OCI-LY1 (cell line): ENCODE measurements at regions not wholly inside any gene's neighbourhood (a gene's known extent, or its start where the extent isn't known, plus 50 kb on each side); places are given as distances from the start of the nearest gene placed in this dataset.

Source experiments
- H2AFZ ChIP-seq: fragments of 200-600 bp; sonication (generic), shearing (Covaris generic); 2 replicates; pipeline ENCODE4 v1.6.0; 2014; ENCODE audit warnings: antibody characterized with exemption, mild to moderate bottlenecking, low read length
- H3F3A ChIP-seq: fragments of 200-600 bp; sonication (generic), shearing (Covaris generic); 2 replicates; pipeline ENCODE4 v1.6.0; 2014; ENCODE audit warnings: mild to moderate bottlenecking, antibody characterized with exemption, low read length, moderate library complexity; ENCODE audit not compliant: insufficient read depth
- H3K27ac ChIP-seq: fragments of 200-600 bp; sonication (generic); 2 replicates; pipeline ENCODE4 v1.5.1; 2014; ENCODE audit warnings: low read length, mixed run types, mild to moderate bottlenecking, low read depth; ENCODE audit not compliant: poor library complexity, severe bottlenecking
- H3K27me3 ChIP-seq: fragments of 200-600 bp; sonication (generic); 2 replicates; pipeline ENCODE4 v1.6.0; 2014; ENCODE audit warnings: antibody characterized with exemption, mild to moderate bottlenecking, low read length, moderate library complexity; ENCODE audit not compliant: insufficient read depth
- H3K36me3 ChIP-seq: fragments of 200-600 bp; sonication (generic); 2 replicates; pipeline ENCODE4 v1.6.1; 2014; ENCODE audit warnings: mild to moderate bottlenecking, antibody characterized with exemption, low read length, moderate library complexity, mixed read lengths; ENCODE audit not compliant: insufficient read depth
- H3K4me1 ChIP-seq: fragments of 200-600 bp; sonication (generic); 2 replicates; pipeline ENCODE4 v1.5.1; 2014; ENCODE audit warnings: mild to moderate bottlenecking, low read length, moderate library complexity; ENCODE audit not compliant: insufficient read depth, severe bottlenecking
- H3K4me2 ChIP-seq: fragments of 200-600 bp; sonication (generic), shearing (Covaris generic); 2 replicates; pipeline ENCODE4 v1.6.1; 2014; ENCODE audit warnings: low read length
- H3K4me3 ChIP-seq: fragments of 200-600 bp; sonication (generic); 2 replicates; pipeline ENCODE4 v1.5.1; 2014; ENCODE audit warnings: low read length, low read depth, mild to moderate bottlenecking, mixed read lengths; ENCODE audit not compliant: poor library complexity, severe bottlenecking
- H3K79me2 ChIP-seq: fragments of 200-600 bp; shearing (Covaris generic); 2 replicates; pipeline ENCODE4 v1.6.1; 2016; ENCODE audit warnings: mixed run types, low read length, mixed read lengths; ENCODE audit not compliant: insufficient read depth
- H3K9ac ChIP-seq: fragments of 200-600 bp; sonication (generic), shearing (Covaris generic); 2 replicates; pipeline ENCODE4 v1.6.1; 2014; ENCODE audit warnings: mild to moderate bottlenecking, low read length, mixed read lengths
- H3K9me2 ChIP-seq: fragments of 200-600 bp; sonication (generic), shearing (Covaris generic); 2 replicates; pipeline ENCODE4 v1.6.1; 2014; ENCODE audit warnings: low read depth, mild to moderate bottlenecking, low read length, mixed read lengths
- H3K9me3 ChIP-seq: fragments of 200-600 bp; shearing (Covaris generic); 2 replicates; pipeline ENCODE4 v1.6.1; 2014; ENCODE audit warnings: low read length, mixed read lengths
- H4K20me1 ChIP-seq: fragments of 200-600 bp; sonication (generic), shearing (Covaris generic); 2 replicates; pipeline ENCODE4 v1.6.0; 2016; ENCODE audit warnings: mild to moderate bottlenecking, low read length; ENCODE audit not compliant: insufficient read depth
- EZH2 ChIP-seq: fragments of 200-600 bp; sonication (generic), shearing (Covaris generic); IDR thresholded peaks from 2 replicates; pipeline ENCODE4 v1.8.0; 2017; ENCODE audit warnings: borderline replicate concordance, mixed run types, mild to moderate bottlenecking, antibody characterized with exemption, low read length, moderate library complexity, mixed read lengths
- TF ChIP-seq, protein P1 (sequence below): fragments of 200-600 bp; sonication (generic), shearing (Covaris generic); IDR thresholded peaks from 2 replicates; pipeline ENCODE4 v1.5.1; 2017; ENCODE audit warnings: mild to moderate bottlenecking, antibody characterized with exemption, low read length, moderate library complexity, mixed read lengths

GRCh38 chr5:15420201-15420600 is 79.8 kb upstream of the FBXL7 start:
- no peaks in the 10 kb centered on the region for H3K79me2 ChIP-seq
- no peaks in the 10 kb centered on the region for H3K36me3 ChIP-seq
- H3K4me1 ChIP-seq = no peaks in the 10 kb centered on the region
- no peak overlapping the region for H3K9ac ChIP-seq
- H4K20me1 ChIP-seq = no peaks in the 10 kb centered on the region
- no peak for TF ChIP-seq EZH2
- TF ChIP-seq, protein P1, sequence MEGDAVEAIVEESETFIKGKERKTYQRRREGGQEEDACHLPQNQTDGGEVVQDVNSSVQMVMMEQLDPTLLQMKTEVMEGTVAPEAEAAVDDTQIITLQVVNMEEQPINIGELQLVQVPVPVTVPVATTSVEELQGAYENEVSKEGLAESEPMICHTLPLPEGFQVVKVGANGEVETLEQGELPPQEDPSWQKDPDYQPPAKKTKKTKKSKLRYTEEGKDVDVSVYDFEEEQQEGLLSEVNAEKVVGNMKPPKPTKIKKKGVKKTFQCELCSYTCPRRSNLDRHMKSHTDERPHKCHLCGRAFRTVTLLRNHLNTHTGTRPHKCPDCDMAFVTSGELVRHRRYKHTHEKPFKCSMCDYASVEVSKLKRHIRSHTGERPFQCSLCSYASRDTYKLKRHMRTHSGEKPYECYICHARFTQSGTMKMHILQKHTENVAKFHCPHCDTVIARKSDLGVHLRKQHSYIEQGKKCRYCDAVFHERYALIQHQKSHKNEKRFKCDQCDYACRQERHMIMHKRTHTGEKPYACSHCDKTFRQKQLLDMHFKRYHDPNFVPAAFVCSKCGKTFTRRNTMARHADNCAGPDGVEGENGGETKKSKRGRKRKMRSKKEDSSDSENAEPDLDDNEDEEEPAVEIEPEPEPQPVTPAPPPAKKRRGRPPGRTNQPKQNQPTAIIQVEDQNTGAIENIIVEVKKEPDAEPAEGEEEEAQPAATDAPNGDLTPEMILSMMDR = no peak
- no peaks in the 10 kb centered on the region for H3F3A ChIP-seq
- no peak overlapping the region for H3K4me3 ChIP-seq
- no peak overlapping the region for H2AFZ ChIP-seq
- no peak overlapping the region for H3K4me2 ChIP-seq
- H3K27me3 ChIP-seq = no peaks in the 10 kb centered on the region
- no peak overlapping the region for H3K27ac ChIP-seq
- no peaks in the 10 kb centered on the region for H3K9me3 ChIP-seq
- no peaks in the 10 kb centered on the region for H3K9me2 ChIP-seq

GRCh38 chr5:15417156-15417555 is 82.8 kb upstream of the FBXL7 start:
- Histone ChIP-seq H3K27ac (no peak overlapping the region), H3K9ac (no peak overlapping the region), H3K79me2 (no peaks in the 10 kb centered on the region), H3F3A (no peaks in the 10 kb centered on the region), H3K36me3 (no peaks in the 10 kb centered on the region), H3K9me2 (no peaks in the 10 kb centered on the region), H2AFZ (no peak overlapping the region), H3K4me3 (no peak overlapping the region), H3K27me3 (no peaks in the 10 kb centered on the region), H3K4me2 (no peak overlapping the region), H3K4me1 (no peaks in the 10 kb centered on the region), H4K20me1 (no peaks in the 10 kb centered on the region), H3K9me3 (no peaks in the 10 kb centered on the region)
- TF ChIP-seq EZH2 = no peak
- TF ChIP-seq, protein P1 = no peak

- Histone ChIP-seq H3K9ac (no peak overlapping the region), H3K36me3 (no peaks in the 10 kb centered on the region), H3K9me2 (no peaks in the 10 kb centered on the region), H3K27me3 (no peaks in the 10 kb centered on the region), H3K79me2 (no peaks in the 10 kb centered on the region), H2AFZ (no peak overlapping the region), H3F3A (no peaks in the 10 kb centered on the region), H3K9me3 (no peaks in the 10 kb centered on the region), H4K20me1 (no peaks in the 10 kb centered on the region), H3K4me2 (no peak overlapping the region), H3K4me3 (no peak overlapping the region), H3K4me1 (no peaks in the 10 kb centered on the region), H3K27ac (no peak overlapping the region)
- TF ChIP-seq EZH2 = no peak
- TF ChIP-seq, protein P1 = no peak
Measured at GRCh38 chr5:15406478-15406877, 93.5 kb upstream of the FBXL7 start.
